Nephron progenitor cell (in vitro differentiated cells): ENCODE measurements at regions not wholly inside any gene's neighbourhood (a gene's known extent, or its start where the extent isn't known, plus 50 kb on each side); places are given as distances from the start of the nearest gene placed in this dataset.

Experiments used
- DNase-seq: peaks from one replicate; pipeline ENCODE4 v3.0.0; 2021
- H3K27ac Mint-ChIP-seq: 2 replicates; pipeline ENCODE4 v1.8.0; 2021; ENCODE audit warnings: mild to moderate bottlenecking, moderate library complexity, mixed read lengths
- H3K27me3 Mint-ChIP-seq: 2 replicates; pipeline ENCODE4 v1.8.0; 2021; ENCODE audit warnings: mild to moderate bottlenecking, low read depth, mixed read lengths; ENCODE audit not compliant: poor library complexity
- H3K36me3 Mint-ChIP-seq: 2 replicates; pipeline ENCODE4 v1.8.0; 2021; ENCODE audit warnings: low read depth, mixed read lengths
- H3K4me1 Mint-ChIP-seq: 2 replicates; pipeline ENCODE4 v1.8.0; 2021; ENCODE audit warnings: mixed read lengths
- H3K4me3 Mint-ChIP-seq: 2 replicates; pipeline ENCODE4 v1.8.0; 2021; ENCODE audit warnings: mild to moderate bottlenecking, moderate library complexity, mixed read lengths
- H3K9me3 Mint-ChIP-seq: 2 replicates; pipeline ENCODE4 v1.8.0; 2021; ENCODE audit warnings: mild to moderate bottlenecking, moderate library complexity, mixed read lengths
- TF ChIP-seq, protein P1 (sequence below): fragments of 200-600 bp; sonication (generic); IDR thresholded peaks from 2 replicates; pipeline ENCODE4 v1.5.0; 2021; ENCODE audit warnings: antibody characterized with exemption

- Mint-ChIP-seq H3K9me3 (peaks cover 48% of the 10 kb centered on the region), H3K4me1 (no peaks in the 10 kb centered on the region), H3K36me3 (peaks cover 17% of the 10 kb centered on the region), H3K27me3 (peaks cover 3% of the 10 kb centered on the region), H3K27ac (no peak overlapping the region), H3K4me3 (no peak overlapping the region)
- TF ChIP-seq, protein P1, sequence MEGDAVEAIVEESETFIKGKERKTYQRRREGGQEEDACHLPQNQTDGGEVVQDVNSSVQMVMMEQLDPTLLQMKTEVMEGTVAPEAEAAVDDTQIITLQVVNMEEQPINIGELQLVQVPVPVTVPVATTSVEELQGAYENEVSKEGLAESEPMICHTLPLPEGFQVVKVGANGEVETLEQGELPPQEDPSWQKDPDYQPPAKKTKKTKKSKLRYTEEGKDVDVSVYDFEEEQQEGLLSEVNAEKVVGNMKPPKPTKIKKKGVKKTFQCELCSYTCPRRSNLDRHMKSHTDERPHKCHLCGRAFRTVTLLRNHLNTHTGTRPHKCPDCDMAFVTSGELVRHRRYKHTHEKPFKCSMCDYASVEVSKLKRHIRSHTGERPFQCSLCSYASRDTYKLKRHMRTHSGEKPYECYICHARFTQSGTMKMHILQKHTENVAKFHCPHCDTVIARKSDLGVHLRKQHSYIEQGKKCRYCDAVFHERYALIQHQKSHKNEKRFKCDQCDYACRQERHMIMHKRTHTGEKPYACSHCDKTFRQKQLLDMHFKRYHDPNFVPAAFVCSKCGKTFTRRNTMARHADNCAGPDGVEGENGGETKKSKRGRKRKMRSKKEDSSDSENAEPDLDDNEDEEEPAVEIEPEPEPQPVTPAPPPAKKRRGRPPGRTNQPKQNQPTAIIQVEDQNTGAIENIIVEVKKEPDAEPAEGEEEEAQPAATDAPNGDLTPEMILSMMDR, result no peak
- no peak for DNase-seq
These were observed 175.7 kb upstream of the RND3 start for GRCh38 chr2:150663143-150663542.

- Mint-ChIP-seq H3K36me3 (peaks cover 3% of the 10 kb centered on the region), H3K9me3 (peaks cover 18% of the 10 kb centered on the region), H3K27me3 (peaks cover 3% of the 10 kb centered on the region), H3K4me1 (no peaks in the 10 kb centered on the region), H3K27ac (no peak overlapping the region), H3K4me3 (no peak overlapping the region)
- no peak for DNase-seq
- TF ChIP-seq, protein P1, result no peak
These were observed 168.5 kb upstream of the RND3 start for GRCh38 chr2:150656002-150656401.

DNA sequence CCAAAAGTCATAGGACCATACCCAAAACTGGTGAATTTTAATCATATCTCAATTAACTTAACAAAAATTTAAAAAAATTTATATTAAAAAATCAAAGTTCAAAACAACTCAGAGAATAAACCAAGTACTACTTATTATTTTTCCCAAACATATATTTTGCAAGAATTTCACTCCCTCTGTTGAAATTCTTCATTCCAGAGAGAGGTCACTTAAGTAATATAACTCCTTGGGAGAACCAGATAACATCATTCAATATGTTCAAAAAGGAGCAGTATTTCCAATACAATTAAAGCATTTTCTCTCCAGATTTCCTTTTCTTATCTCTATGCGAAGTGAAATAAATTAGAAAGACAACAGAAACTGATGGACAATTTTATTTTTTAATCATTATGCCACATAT, 165.9 kb upstream of the RND3 start:
- Mint-ChIP-seq H3K4me3 (no peak overlapping the region), H3K27ac (no peak overlapping the region), H3K27me3 (peaks cover under 1% of the 10 kb centered on the region), H3K9me3 (peaks cover 8% of the 10 kb centered on the region), H3K36me3 (no peaks in the 10 kb centered on the region), H3K4me1 (peaks cover under 1% of the 10 kb centered on the region)
- DNase-seq, result no peak
- TF ChIP-seq, protein P1, result no peak

DNA sequence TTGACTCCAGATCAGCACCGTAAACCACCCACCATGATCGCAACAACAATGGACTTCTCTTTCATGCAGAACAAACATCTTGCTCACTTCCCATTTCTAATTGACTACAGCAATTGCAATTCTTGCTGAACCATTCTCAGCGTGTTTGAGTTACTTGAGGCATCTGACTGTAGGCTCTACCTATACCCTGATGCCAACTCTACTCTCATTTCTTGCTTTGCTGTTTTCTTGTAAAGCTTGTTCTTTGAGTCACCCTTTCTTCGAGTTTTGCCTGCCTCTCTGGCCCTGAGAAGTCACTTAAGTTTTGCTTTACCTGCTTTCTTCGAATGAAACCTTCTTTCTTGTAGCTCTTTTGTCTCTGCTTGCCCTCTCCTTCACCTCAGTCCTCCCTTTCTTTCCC, 160.5 kb upstream of the RND3 start:
- Mint-ChIP-seq H3K27ac (no peak overlapping the region), H3K9me3 (no peaks in the 10 kb centered on the region), H3K27me3 (peaks cover 3% of the 10 kb centered on the region), H3K36me3 (no peaks in the 10 kb centered on the region), H3K4me3 (no peak overlapping the region), H3K4me1 (peaks cover 16% of the 10 kb centered on the region)
- DNase-seq, result no peak
- TF ChIP-seq, protein P1, result no peak

- no peaks in the 10 kb centered on the region for H3K9me3 Mint-ChIP-seq
- H3K4me1 Mint-ChIP-seq, result peaks cover 16% of the 10 kb centered on the region
- TF ChIP-seq, protein P1, result no peak
- no peak for DNase-seq
- H3K4me3 Mint-ChIP-seq, result no peak overlapping the region
- H3K36me3 Mint-ChIP-seq, result no peaks in the 10 kb centered on the region
- H3K27ac Mint-ChIP-seq, result no peak overlapping the region
- H3K27me3 Mint-ChIP-seq, result peaks cover 3% of the 10 kb centered on the region
These were observed 159.3 kb upstream of the RND3 start for GRCh38 chr2:150646746-150647145.

GRCh38 chr2:150644298-150645067, 157.0 kb upstream of the RND3 start:
- no peak overlapping the region for H3K27ac Mint-ChIP-seq
- H3K9me3 Mint-ChIP-seq, result no peaks in the 10 kb centered on the region
- H3K4me1 Mint-ChIP-seq, result peaks cover 25% of the 10 kb centered on the region
- TF ChIP-seq, protein P1, result no peak
- H3K27me3 Mint-ChIP-seq, result peaks cover 3% of the 10 kb centered on the region
- H3K4me3 Mint-ChIP-seq, result no peak overlapping the region
- no peaks in the 10 kb centered on the region for H3K36me3 Mint-ChIP-seq
- DNase-seq, result no peak
